CD14-positive monocyte (primary cell): ENCODE measurements at regions not wholly inside any gene's neighbourhood (a gene's known extent, or its start where the extent isn't known, plus 50 kb on each side); places are given as distances from the start of the nearest gene placed in this dataset.

ENCODE experiments used
- DNase-seq, 3 donors: peaks; one replicate each; pipeline ENCODE4 v3.0.0-alpha.2; 2011 to 2022
- H2AFZ ChIP-seq: 2 replicates; pipeline ENCODE4 v1.6.0; 2012; ENCODE audit warnings: mild to moderate bottlenecking, low read depth, low read length, inconsistent platforms; ENCODE audit not compliant: insufficient read depth, poor library complexity, severe bottlenecking
- H3K27ac ChIP-seq, 2 donors: 1 replicate in 1 of 2; 2 replicates in 1 of 2; pipeline ENCODE4 v1.5.1; 2012 to 2013; ENCODE audit warnings: low read length in 2 of 2, control low read depth in 1 of 2, inconsistent platforms in 1 of 2, low read depth in 1 of 2, mild to moderate bottlenecking in 1 of 2
- H3K27me3 ChIP-seq, 2 donors: one replicate each; pipeline versions ENCODE4 v1.6.0 to v1.6.1; 2011 to 2013; ENCODE audit warnings: low read length in 2 of 2; ENCODE audit not compliant: control insufficient read depth in 2 of 2, insufficient read depth in 2 of 2
- H3K36me3 ChIP-seq, 2 donors: replicated peaks in 1 of 2; 1 replicate in 1 of 2; 2 replicates in 1 of 2; pipeline versions ENCODE4 v1.5.1 to v1.6.1; 2012 to 2013; ENCODE audit warnings: low read length in 2 of 2, control low read depth in 1 of 2, inconsistent platforms in 1 of 2, mild to moderate bottlenecking in 1 of 2; ENCODE audit not compliant: insufficient read depth in 2 of 2, control insufficient read depth in 1 of 2
- H3K4me1 ChIP-seq, 2 donors: 1 replicate in 1 of 2; 2 replicates in 1 of 2; pipeline versions ENCODE4 v1.5.1 to v1.6.1; 2012 to 2013; ENCODE audit warnings: low read length in 2 of 2, control low read depth in 1 of 2, inconsistent platforms in 1 of 2, mild to moderate bottlenecking in 1 of 2, moderate library complexity in 1 of 2; ENCODE audit not compliant: insufficient read depth in 2 of 2, control insufficient read depth in 1 of 2
- H3K4me2 ChIP-seq: replicated peaks from 2 replicates; pipeline ENCODE3; 2012; ENCODE audit warnings: low read length, moderate library complexity, mild to moderate bottlenecking; ENCODE audit not compliant: poor library complexity, severe bottlenecking; ENCODE audit errors: extremely low read depth
- H3K4me3 ChIP-seq, 3 experiments: fragments of 200-600 bp in 1 of 3; sonication (generic) in 1 of 3; replicated peaks in 1 of 3; 1 replicate in 2 of 3; 2 replicates in 1 of 3; pipeline ENCODE4 v1.5.1; 2011 to 2013; ENCODE audit warnings: low read length in 3 of 3, mild to moderate bottlenecking in 3 of 3, control low read depth in 2 of 3, low read depth in 2 of 3, inconsistent platforms in 1 of 3, moderate library complexity in 1 of 3
- H3K79me2 ChIP-seq: 2 replicates; pipeline ENCODE4 v1.6.0; 2012; ENCODE audit warnings: mild to moderate bottlenecking, control low read depth, inconsistent platforms, low read length, moderate library complexity; ENCODE audit not compliant: insufficient read depth
- H3K9ac ChIP-seq: 2 replicates; pipeline ENCODE4 v1.6.0; 2017; ENCODE audit warnings: low read length, mild to moderate bottlenecking; ENCODE audit not compliant: insufficient read depth, poor library complexity, severe bottlenecking
- H3K9me3 ChIP-seq, 2 donors: replicated peaks in 1 of 2; 1 replicate in 1 of 2; 2 replicates in 1 of 2; pipeline versions ENCODE4 v1.5.1 to v1.6.1; 2012 to 2013; ENCODE audit warnings: low read length in 2 of 2, control low read depth in 1 of 2; ENCODE audit not compliant: control insufficient read depth in 1 of 2, insufficient read depth in 1 of 2
- H4K20me1 ChIP-seq: 2 replicates; pipeline ENCODE4 v1.6.0; 2012; ENCODE audit warnings: mild to moderate bottlenecking, low read length, control low read depth, moderate library complexity; ENCODE audit not compliant: insufficient read depth
- H3K27ac Mint-ChIP-seq, 7 donors: one replicate each; pipeline ENCODE4 v1.8.0; 2020; ENCODE audit warnings: mild to moderate bottlenecking in 7 of 7, mixed read lengths in 7 of 7, moderate library complexity in 6 of 7, inconsistent platforms in 2 of 7
- H3K27me3 Mint-ChIP-seq, 3 donors: one replicate each; pipeline ENCODE4 v1.8.0; 2021 to 2022; ENCODE audit warnings: low read depth in 3 of 3, mild to moderate bottlenecking in 3 of 3, mixed read lengths in 3 of 3, moderate library complexity in 3 of 3, inconsistent platforms in 1 of 3
- H3K36me3 Mint-ChIP-seq, 2 donors: one replicate each; pipeline ENCODE4 v1.8.0; 2020; ENCODE audit warnings: mixed read lengths in 2 of 2, inconsistent platforms in 1 of 2, mild to moderate bottlenecking in 1 of 2
- H3K4me1 Mint-ChIP-seq: one replicate; pipeline ENCODE4 v1.8.0; 2020; ENCODE audit warnings: mild to moderate bottlenecking, mixed read lengths
- H3K4me3 Mint-ChIP-seq, 2 donors: one replicate each; pipeline ENCODE4 v1.8.0; 2020; ENCODE audit warnings: mild to moderate bottlenecking in 2 of 2, mixed read lengths in 2 of 2, moderate library complexity in 1 of 2
- H3K9me3 Mint-ChIP-seq, 7 donors: one replicate each; pipeline ENCODE4 v1.8.0; 2020 to 2022; ENCODE audit warnings: mixed read lengths in 7 of 7, mild to moderate bottlenecking in 6 of 7, moderate library complexity in 6 of 7, inconsistent platforms in 2 of 7
- WGBS: methylation state at CpG from one replicate; pipeline ENCODE4 v1.1.5; 2013; ENCODE audit warnings: missing lambda C conversion rate; ENCODE audit not compliant: insufficient coverage; 5-methylcytosine and 5-hydroxymethylcytosine counted together
- intact Hi-C, 2 donors: fragments of 100-400 bp; cut with micrococcal nuclease; formaldehyde crosslinking; loops; one replicate each; pipeline versions ENCODE4 v1.15.0 to v1.15.1; 2023
- TF ChIP-seq, protein P1 (sequence below): fragments of 200-600 bp; IDR thresholded peaks from one replicate; pipeline ENCODE4 v1.8.0; 2022; ENCODE audit warnings: antibody characterized with exemption, mild to moderate bottlenecking

DNA sequence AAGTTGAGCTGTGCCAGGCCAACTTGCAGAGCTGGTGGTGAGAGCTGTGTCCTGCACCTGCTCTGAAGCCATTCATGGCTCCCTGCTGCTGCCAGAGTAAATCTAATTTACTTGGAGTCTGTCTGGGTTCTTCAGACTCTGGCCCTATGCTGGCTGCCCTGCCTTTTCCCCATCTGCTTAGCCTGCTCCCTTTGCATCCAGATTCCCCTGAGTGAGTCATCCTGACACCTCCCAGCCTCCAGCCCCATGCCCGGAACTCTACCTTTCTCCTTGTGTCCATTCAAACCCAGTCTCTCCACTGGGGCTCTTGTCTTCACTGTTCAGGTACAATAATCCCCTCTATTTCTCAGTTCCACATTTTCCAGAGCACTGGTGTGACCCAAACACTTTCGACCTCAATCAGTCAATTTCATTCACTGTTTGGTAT lies 434.4 kb upstream of the ZMIZ1 start:
- WGBS = 82% methylated on average over 2 of the region's 2 CpGs
- no peaks in the 10 kb centered on the region for H3K9me3 ChIP-seq
- Mint-ChIP-seq H3K9me3 (no peaks in the 10 kb centered on the region), H3K27me3 (no peaks in the 10 kb centered on the region), H3K27ac (no peak overlapping the region), H3K36me3 (no peaks in the 10 kb centered on the region), H3K4me1 (peaks cover 3% of the 10 kb centered on the region), H3K4me3 (no peak overlapping the region)
- intact Hi-C loops = no loop called here
- no peak overlapping the region for H3K4me3 ChIP-seq
- no peaks in the 10 kb centered on the region for H3K36me3 ChIP-seq
- no peak overlapping the region for H3K9ac ChIP-seq
- no peaks in the 10 kb centered on the region for H4K20me1 ChIP-seq
- peaks cover 1% of the 10 kb centered on the region in 2 donors for H3K4me1 ChIP-seq
- H3K79me2 ChIP-seq = no peaks in the 10 kb centered on the region
- DNase-seq = no peak
- H3K4me2 ChIP-seq = no peak overlapping the region
- no peaks in the 10 kb centered on the region for H3K27me3 ChIP-seq
- H2AFZ ChIP-seq = no peak overlapping the region
- no peak overlapping the region for H3K27ac ChIP-seq
- TF ChIP-seq, protein P1, sequence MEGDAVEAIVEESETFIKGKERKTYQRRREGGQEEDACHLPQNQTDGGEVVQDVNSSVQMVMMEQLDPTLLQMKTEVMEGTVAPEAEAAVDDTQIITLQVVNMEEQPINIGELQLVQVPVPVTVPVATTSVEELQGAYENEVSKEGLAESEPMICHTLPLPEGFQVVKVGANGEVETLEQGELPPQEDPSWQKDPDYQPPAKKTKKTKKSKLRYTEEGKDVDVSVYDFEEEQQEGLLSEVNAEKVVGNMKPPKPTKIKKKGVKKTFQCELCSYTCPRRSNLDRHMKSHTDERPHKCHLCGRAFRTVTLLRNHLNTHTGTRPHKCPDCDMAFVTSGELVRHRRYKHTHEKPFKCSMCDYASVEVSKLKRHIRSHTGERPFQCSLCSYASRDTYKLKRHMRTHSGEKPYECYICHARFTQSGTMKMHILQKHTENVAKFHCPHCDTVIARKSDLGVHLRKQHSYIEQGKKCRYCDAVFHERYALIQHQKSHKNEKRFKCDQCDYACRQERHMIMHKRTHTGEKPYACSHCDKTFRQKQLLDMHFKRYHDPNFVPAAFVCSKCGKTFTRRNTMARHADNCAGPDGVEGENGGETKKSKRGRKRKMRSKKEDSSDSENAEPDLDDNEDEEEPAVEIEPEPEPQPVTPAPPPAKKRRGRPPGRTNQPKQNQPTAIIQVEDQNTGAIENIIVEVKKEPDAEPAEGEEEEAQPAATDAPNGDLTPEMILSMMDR = no peak

DNA sequence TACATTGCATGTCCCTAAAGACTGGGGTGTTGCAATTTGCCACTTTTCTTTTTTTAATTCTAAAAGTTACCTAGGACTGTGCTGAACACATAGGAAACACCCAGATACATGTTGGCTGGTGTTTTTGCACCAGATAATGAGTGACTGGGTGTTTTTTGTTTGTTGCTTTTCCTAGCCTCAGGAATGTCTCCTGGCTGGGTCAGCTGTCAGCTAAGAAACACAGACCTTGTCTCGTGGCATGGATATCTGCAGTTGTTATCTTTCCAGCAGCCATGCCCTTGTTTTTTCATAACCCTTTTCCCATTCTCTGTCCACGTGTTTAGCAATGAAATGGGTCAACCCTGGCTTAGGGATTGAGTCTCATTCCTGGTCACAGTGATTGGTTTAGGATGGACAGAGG lies 433.9 kb upstream of the ZMIZ1 start:
- no peak overlapping the region for H3K4me2 ChIP-seq
- intact Hi-C loops = no loop called here
- TF ChIP-seq, protein P1 = no peak
- Mint-ChIP-seq H3K27ac (no peak overlapping the region), H3K27me3 (no peaks in the 10 kb centered on the region), H3K4me3 (no peak overlapping the region), H3K36me3 (no peaks in the 10 kb centered on the region), H3K4me1 (no peaks in the 10 kb centered on the region), H3K9me3 (no peaks in the 10 kb centered on the region)
- no peaks in the 10 kb centered on the region for H3K79me2 ChIP-seq
- H3K9me3 ChIP-seq = no peaks in the 10 kb centered on the region
- H4K20me1 ChIP-seq = no peaks in the 10 kb centered on the region
- WGBS = no CpG with 5 or more reads among the region's 2 CpGs
- H2AFZ ChIP-seq = no peak overlapping the region
- H3K4me3 ChIP-seq = no peak overlapping the region
- no peaks in the 10 kb centered on the region for H3K36me3 ChIP-seq
- H3K4me1 ChIP-seq = no peaks in the 10 kb centered on the region
- H3K9ac ChIP-seq = no peak overlapping the region
- no peak overlapping the region for H3K27ac ChIP-seq
- H3K27me3 ChIP-seq = no peaks in the 10 kb centered on the region
- no peak for DNase-seq
